H1 (cell line): ENCODE measurements at regions not wholly inside any gene's neighbourhood (a gene's known extent, or its start where the extent isn't known, plus 50 kb on each side); places are given as distances from the start of the nearest gene placed in this dataset.
A peak's percentile ranks its signal among the peaks of the same experiment; 100 is the strongest.
"Not testable (repeated sequence)": the region's sequence is repeated elsewhere in the genome, so short reads cannot be mapped to it uniquely, and the experiment has no call there.

ENCODE experiments used
- CTCF ChIA-PET: fragments of 300-600 bp; sonication (Branson Sonifier 250); formaldehyde crosslinking; loops from one replicate; lab custom pipeline; 2021; ENCODE audit not compliant: partially characterized antibody; lab: Charles Lee
- POLR2A ChIA-PET: fragments of 300-600 bp; sonication (Branson Sonifier 250); formaldehyde crosslinking; loops from one replicate; lab custom pipeline; 2021; ENCODE audit warnings: inconsistent platforms; ENCODE audit not compliant: partially characterized antibody; lab: Charles Lee
- DNase-seq, 2 experiments: peaks; one replicate each; pipeline versions ENCODE4 v3.0.0 to v3.0.0-alpha.2; 2010 to 2022; ENCODE audit warnings: low spot score in 2 of 2, low read depth in 1 of 2, mixed read lengths in 1 of 2
- FAIRE-seq: peaks from 2 replicates; lab custom pipeline; 2011; peaks lifted over from hg19 to GRCh38; lab: Jason Lieb, UNC
- H2AFZ ChIP-seq: 2 replicates; pipeline ENCODE4 v1.8.1; 2012; ENCODE audit warnings: low read length, inconsistent platforms
- H2AK5ac ChIP-seq: 2 replicates; pipeline ENCODE4 v1.6.1; 2013; ENCODE audit warnings: low read depth, low read length
- H2BK120ac ChIP-seq: replicated peaks from 2 replicates; pipeline ENCODE3; 2013; ENCODE audit warnings: low read depth, low read length, inconsistent platforms
- H2BK12ac ChIP-seq: 2 replicates; pipeline ENCODE4 v1.6.1; 2013; ENCODE audit warnings: low read depth, low read length
- H2BK15ac ChIP-seq: 2 replicates; pipeline ENCODE4 v1.6.1; 2013; ENCODE audit warnings: low read length
- H2BK20ac ChIP-seq: 2 replicates; pipeline ENCODE4 v1.6.1; 2013; ENCODE audit warnings: low read length
- H2BK5ac ChIP-seq: 2 replicates; pipeline ENCODE4 v1.6.1; 2013; ENCODE audit warnings: low read depth, low read length
- H3K14ac ChIP-seq: 2 replicates; pipeline ENCODE4 v1.6.1; 2013; ENCODE audit warnings: inconsistent platforms; ENCODE audit not compliant: insufficient read length
- H3K18ac ChIP-seq: 2 replicates; pipeline ENCODE4 v1.6.1; 2013; ENCODE audit warnings: low read length; ENCODE audit errors: extremely low read depth
- H3K23ac ChIP-seq: 2 replicates; pipeline ENCODE4 v1.6.1; 2013; ENCODE audit warnings: inconsistent platforms; ENCODE audit not compliant: insufficient read length
- H3K23me2 ChIP-seq: 2 replicates; pipeline ENCODE4 v1.6.1; 2013; ENCODE audit warnings: low read depth, low read length
- H3K27ac ChIP-seq: 2 replicates; pipeline ENCODE4 v1.6.1; 2011; ENCODE audit warnings: low read depth, low read length, inconsistent platforms
- H3K27me3 ChIP-seq, 4 experiments: replicated peaks in 1 of 4; 1 replicate in 1 of 4; 2 replicates in 3 of 4; pipeline versions ENCODE4 v1.6.1 to v1.8.1; 2011 to 2013; ENCODE audit warnings: low read length in 3 of 4, mild to moderate bottlenecking in 3 of 4, inconsistent platforms in 2 of 4, mixed read lengths in 2 of 4, moderate library complexity in 1 of 4; ENCODE audit not compliant: control insufficient read depth in 3 of 4, insufficient read depth in 3 of 4; ENCODE audit errors: extremely low read depth in 1 of 4
- H3K36me3 ChIP-seq, 4 experiments: 2 replicates each; pipeline versions ENCODE4 v1.6.1 to v1.8.1; 2011 to 2013; ENCODE audit warnings: mild to moderate bottlenecking in 4 of 4, low read length in 3 of 4, moderate library complexity in 2 of 4, control low read depth in 1 of 4, inconsistent platforms in 1 of 4; ENCODE audit not compliant: insufficient read depth in 4 of 4, control insufficient read depth in 2 of 4
- H3K4ac ChIP-seq: replicated peaks from 2 replicates; pipeline ENCODE3; 2013; ENCODE audit warnings: low read length, low read depth, mixed read lengths, inconsistent platforms; ENCODE audit not compliant: insufficient read length
- H3K4me1 ChIP-seq, 4 experiments: replicated peaks in 1 of 4; 1 replicate in 1 of 4; 2 replicates in 3 of 4; pipeline versions ENCODE4 v1.6.1 to v1.8.1; 2011 to 2013; ENCODE audit warnings: low read length in 3 of 4, inconsistent platforms in 2 of 4, mixed read lengths in 1 of 4; ENCODE audit not compliant: insufficient read depth in 4 of 4, control insufficient read depth in 3 of 4
- H3K4me2 ChIP-seq, 2 experiments: 2 replicates each; pipeline versions ENCODE4 v1.6.1 to v1.8.1; 2011 to 2013; ENCODE audit warnings: low read depth in 2 of 2, low read length in 2 of 2, control low read depth in 1 of 2, inconsistent platforms in 1 of 2, mild to moderate bottlenecking in 1 of 2; ENCODE audit not compliant: insufficient read depth in 1 of 2
- H3K4me3 ChIP-seq, 4 experiments: fragments of 200-600, 300-600 bp in 1 of 4; sonication (generic), shearing (Covaris generic), sonication (Bioruptor Twin) in 1 of 4; 2 replicates each; pipeline versions ENCODE4 v1.5.1 to v1.8.1; 2011 to 2016; ENCODE audit warnings: low read length in 4 of 4, low read depth in 3 of 4, control low read depth in 2 of 4, inconsistent platforms in 2 of 4, mild to moderate bottlenecking in 2 of 4, mixed read lengths in 1 of 4, moderate library complexity in 1 of 4; ENCODE audit not compliant: insufficient read depth in 2 of 4; ENCODE audit errors: extremely low read depth in 1 of 4
- H3K56ac ChIP-seq: replicated peaks from 2 replicates; pipeline ENCODE3; 2013; ENCODE audit warnings: low read depth, mild to moderate bottlenecking, mixed read lengths, low read length, inconsistent platforms; ENCODE audit not compliant: insufficient read length
- H3K79me1 ChIP-seq: 2 replicates; pipeline ENCODE4 v1.6.1; 2013; ENCODE audit warnings: low read depth, low read length, control low read depth
- H3K79me2 ChIP-seq, 2 experiments: 2 replicates each; pipeline versions ENCODE4 v1.6.1 to v1.8.1; 2012 to 2013; ENCODE audit warnings: low read length in 2 of 2, mild to moderate bottlenecking in 2 of 2, inconsistent platforms in 1 of 2; ENCODE audit not compliant: insufficient read depth in 2 of 2, control insufficient read depth in 1 of 2
- H3K9ac ChIP-seq, 4 experiments: replicated peaks in 1 of 4; 1 replicate in 1 of 4; 2 replicates in 3 of 4; pipeline versions ENCODE4 v1.6.1 to v1.8.1; 2011 to 2013; ENCODE audit warnings: low read depth in 3 of 4, low read length in 3 of 4, control low read depth in 2 of 4, mild to moderate bottlenecking in 2 of 4, moderate library complexity in 2 of 4, inconsistent platforms in 1 of 4; ENCODE audit errors: extremely low read depth in 1 of 4
- H3K9me3 ChIP-seq, 2 experiments: 2 replicates each; pipeline versions ENCODE4 v1.6.1 to v1.8.1; 2012 to 2013; ENCODE audit warnings: mild to moderate bottlenecking in 2 of 2, moderate library complexity in 2 of 2, control low read depth in 1 of 2, inconsistent platforms in 1 of 2, low read depth in 1 of 2, low read length in 1 of 2, mixed read lengths in 1 of 2; ENCODE audit not compliant: insufficient read depth in 2 of 2
- H4K20me1 ChIP-seq, 2 experiments: replicated peaks in 1 of 2; 2 replicates each; pipeline versions ENCODE3 to v1.8.1; 2011 to 2013; ENCODE audit warnings: inconsistent platforms in 2 of 2, low read length in 2 of 2, mild to moderate bottlenecking in 1 of 2; ENCODE audit not compliant: insufficient read depth in 2 of 2, control insufficient read depth in 1 of 2
- H4K5ac ChIP-seq: 2 replicates; pipeline ENCODE4 v1.6.1; 2013; ENCODE audit warnings: low read length, low read depth, mixed read lengths, inconsistent platforms; ENCODE audit not compliant: insufficient read length
- H4K8ac ChIP-seq: 2 replicates; pipeline ENCODE4 v1.8.0; 2013; ENCODE audit warnings: mild to moderate bottlenecking, moderate library complexity, low read length, inconsistent platforms; ENCODE audit not compliant: insufficient read depth; ENCODE audit errors: extremely low read depth
- H4K91ac ChIP-seq: replicated peaks from 2 replicates; pipeline ENCODE3; 2013; ENCODE audit warnings: low read length, mixed read lengths, inconsistent platforms; ENCODE audit not compliant: insufficient read length
- YY1 ChIP-seq: IDR thresholded peaks from 2 replicates; pipeline ENCODE4 v1.6.1; 2011; ENCODE audit warnings: low read depth, mild to moderate bottlenecking, low read length
- WGBS, 2 experiments: shearing (Covaris generic) in 1 of 2; methylation state at CpG; one replicate each; pipeline versions ENCODE4 v1.1.6 to v1.1.7; 2013 to 2015; ENCODE audit warnings: low lambda C conversion rate in 2 of 2, mixed read lengths in 2 of 2, inconsistent platforms in 1 of 2, low coverage in 1 of 2, missing lambda C conversion rate in 1 of 2; ENCODE audit not compliant: insufficient replicate concordance in 2 of 2, insufficient coverage in 1 of 2, insufficient read length in 1 of 2; ENCODE audit errors: extremely low coverage in 1 of 2, missing lambda C conversion rate in 1 of 2; 5-methylcytosine and 5-hydroxymethylcytosine counted together

DNA sequence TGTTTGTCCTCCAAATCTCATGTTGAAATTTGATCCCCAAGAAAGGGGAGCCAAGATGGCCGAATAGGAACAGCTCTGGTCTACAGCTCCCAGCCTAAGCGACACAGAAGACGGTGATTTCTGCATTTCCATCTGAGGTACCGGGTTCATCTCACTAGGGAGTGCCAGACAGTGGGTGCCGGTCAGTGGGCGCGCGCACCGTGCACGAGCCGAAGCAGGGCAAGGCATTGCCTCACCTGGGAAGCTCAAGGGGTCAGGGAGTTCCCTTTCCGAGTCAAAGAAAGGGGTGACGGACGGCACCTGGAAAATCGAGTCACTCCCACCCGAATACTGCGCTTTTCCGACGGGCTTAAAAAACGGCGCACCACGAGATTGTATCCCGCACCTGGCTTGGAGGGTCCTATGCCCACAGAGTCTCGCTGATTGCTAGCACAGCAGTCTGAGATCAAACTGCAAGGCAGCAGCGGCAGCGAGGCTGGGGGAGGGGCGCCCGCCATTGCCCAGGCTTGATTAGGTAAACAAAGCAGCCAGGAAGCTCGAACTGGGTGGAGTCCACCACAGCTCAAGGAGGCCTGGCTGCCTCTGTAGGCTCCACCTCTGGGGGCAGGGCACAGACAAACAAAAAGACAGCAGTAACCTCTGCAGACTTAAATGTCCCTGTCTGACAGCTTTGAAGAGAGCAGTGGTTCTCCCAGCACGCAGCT, 493.6 kb downstream of the KLF12 start:
- TF ChIP-seq YY1 = 0 out of 2 replicates have a peak, but pooled peaks have one; percentile 30
- H4K91ac ChIP-seq, H2BK20ac ChIP-seq, H4K5ac ChIP-seq, H4K8ac ChIP-seq, H3K4ac ChIP-seq, H3K18ac ChIP-seq, FAIRE-seq, H4K20me1 ChIP-seq, POLR2A ChIA-PET, H2BK5ac ChIP-seq, H3K4me1 ChIP-seq, H2BK15ac ChIP-seq, H3K14ac ChIP-seq, H3K9ac ChIP-seq, H3K4me3 ChIP-seq, H3K4me2 ChIP-seq, H3K79me2 ChIP-seq, H3K79me1 ChIP-seq, H3K56ac ChIP-seq, H2AK5ac ChIP-seq, H2AFZ ChIP-seq, H2BK120ac ChIP-seq, H3K23ac ChIP-seq, H3K9me3 ChIP-seq, CTCF ChIA-PET, H3K36me3 ChIP-seq, H3K27me3 ChIP-seq, H3K23me2 ChIP-seq, H3K27ac ChIP-seq, H2BK12ac ChIP-seq: not testable (repeated sequence)
- DNase-seq = peak in 1 of 2 experiments; percentile 48
- WGBS, 2 experiments = 84% methylated on average over 20 of the region's 30 CpGs; no CpG with 5 or more reads in 1 of the 2 experiments
